Stomach (tissue), 8 donors: ENCODE measurements at regions not wholly inside any gene's neighbourhood (a gene's known extent, or its start where the extent isn't known, plus 50 kb on each side); places are given as distances from the start of the nearest gene placed in this dataset.
A peak's percentile ranks its signal among the peaks of the same experiment; 100 is the strongest.
"Not testable (repeated sequence)": the region's sequence is repeated elsewhere in the genome, so short reads cannot be mapped to it uniquely, and the experiment has no call there.

Experiments used
- DNase-seq, 2 donors: peaks; one replicate each; pipeline versions ENCODE4 v3.0.0 to v3.0.0-alpha.2; 2013 to 2019
- H3K27ac ChIP-seq, 5 donors: fragments of 200-600 bp in 4 of 5; sonication (generic) in 4 of 5; one replicate each; pipeline ENCODE4 v1.5.1; 2013 to 2019; ENCODE audit warnings: mild to moderate bottlenecking in 1 of 5, moderate library complexity in 1 of 5
- H3K27me3 ChIP-seq, 3 donors: fragments of 200-600 bp; sonication (generic); one replicate each; pipeline ENCODE4 v1.5.1; 2017 to 2019; ENCODE audit warnings: mixed run types in 1 of 3
- H3K36me3 ChIP-seq, 4 donors: fragments of 200-600 bp; sonication (generic); 1 replicate in 3 of 4; 2 replicates in 1 of 4; pipeline ENCODE4 v1.5.1; 2016 to 2019
- H3K4me1 ChIP-seq, 4 donors: fragments of 200-600 bp; sonication (generic); one replicate each; pipeline ENCODE4 v1.5.1; 2016 to 2019
- H3K4me3 ChIP-seq, 4 donors: fragments of 200-600 bp; sonication (generic) in 3 of 4; one replicate each; pipeline ENCODE4 v1.5.1; 2016 to 2019; ENCODE audit warnings: mild to moderate bottlenecking in 1 of 4
- H3K9me3 ChIP-seq, 4 donors: fragments of 200-600 bp; sonication (generic); one replicate each; pipeline ENCODE4 v1.5.1; 2016 to 2019
- CTCF ChIP-seq, 7 experiments: fragments of 450-650 bp in 4 of 7; fragments of 200-600 bp in 3 of 7; sonication (generic) in 3 of 7; IDR thresholded peaks; one replicate each; pipeline ENCODE4 v1.5.1; 2016 to 2019; ENCODE audit warnings: antibody characterized with exemption in 7 of 7, control low read depth in 2 of 7, mild to moderate bottlenecking in 1 of 7
- EP300 ChIP-seq: sonication (generic); formaldehyde crosslinking; IDR thresholded peaks from one replicate; pipeline ENCODE4 v1.6.1; 2017; ENCODE audit warnings: antibody characterized with exemption
- POLR2A ChIP-seq, 4 donors: fragments of 450-650 bp; IDR thresholded peaks; one replicate each; pipeline ENCODE4 v1.6.1; 2016; ENCODE audit warnings: antibody characterized with exemption in 4 of 4, control low read depth in 2 of 4, mild to moderate bottlenecking in 1 of 4, moderate library complexity in 1 of 4
- POLR2AphosphoS5 ChIP-seq, 3 donors: sonication (generic); formaldehyde crosslinking; IDR thresholded peaks; one replicate each; pipeline ENCODE4 v1.6.1; 2016; ENCODE audit warnings: antibody characterized with exemption in 3 of 3
- WGBS, 5 donors: extraction: QIAGEN DNeasy Blood & Tissue Kit in 3 of 5; methylation state at CpG; one replicate each; pipeline versions ENCODE4 v1.1.5 to v1.1.7; 2013 to 2018; 5-methylcytosine and 5-hydroxymethylcytosine counted together
- intact Hi-C: fragments of 100-400 bp; cut with DNase I; formaldehyde crosslinking; loops from one replicate; pipeline ENCODE4 v1.15.1; 2023; ENCODE audit warnings: low total_unique reads
- donor health status: healthy with polysubstance abuse.
- donor health status: Bipolar disorder and iron deficiency.
- donor health status: healthy.

GRCh38 chr9:105119156-105119555 lies 125.3 kb upstream of the SLC44A1 start:
- Histone ChIP-seq H3K27me3 (no peaks in the 10 kb centered on the region), H3K27ac (peak overlapping the region in 1 of 5 donors; percentile 40), H3K36me3 (no peaks in the 10 kb centered on the region), H3K9me3 (no peaks in the 10 kb centered on the region), H3K4me3 (no peak overlapping the region), H3K4me1 (peaks cover 0 to 11% (median 3%) of the 10 kb centered on the region in 4 donors)
- TF ChIP-seq POLR2AphosphoS5 (IDR thresholded peaks at IDR 0.05), result no peak
- TF ChIP-seq POLR2A (IDR thresholded peaks at IDR 0.05), result no peak
- TF ChIP-seq EP300, result no peak
- TF ChIP-seq CTCF (IDR thresholded peaks at IDR 0.05), result no peak
- intact Hi-C loops, result no loop called here
- DNase-seq, result no peak
- WGBS, 5 donors, result 58 to 82% (median 74%) methylated on average over 6 of the region's 6 CpGs

- TF ChIP-seq CTCF (IDR thresholded peaks at IDR 0.05) (no peak), EP300 (no peak), POLR2A (IDR thresholded peaks at IDR 0.05) (no peak), POLR2AphosphoS5 (IDR thresholded peaks at IDR 0.05) (no peak)
- DNase-seq, result no peak
- WGBS, 5 donors, result 78 to 90% (median 82%) methylated on average over 3 of the region's 3 CpGs
- Histone ChIP-seq H3K27me3 (no peaks in the 10 kb centered on the region), H3K4me1 (peaks cover 0 to 9% (median 1%) of the 10 kb centered on the region in 4 donors), H3K27ac (no peak overlapping the region), H3K9me3 (no peaks in the 10 kb centered on the region), H3K36me3 (no peaks in the 10 kb centered on the region), H3K4me3 (no peak overlapping the region)
- intact Hi-C loops, result no loop called here
Measured at GRCh38 chr9:105121861-105122430, 122.5 kb upstream of the SLC44A1 start.

GRCh38 chr9:105124598-105124997 lies 119.9 kb upstream of the SLC44A1 start:
- H3K4me3 ChIP-seq, H3K27me3 ChIP-seq, DNase-seq, H3K9me3 ChIP-seq, intact Hi-C loops, H3K27ac ChIP-seq, H3K36me3 ChIP-seq: not testable (repeated sequence)
- H3K4me1 ChIP-seq, result peaks cover 0 to 18% (median 0%) of the 10 kb centered on the region in 4 donors
- 93 to 97% (median 95%) methylated on average over 5 of the region's 5 CpGs for WGBS, 5 donors

- TF ChIP-seq POLR2A (IDR thresholded peaks at IDR 0.05), result no peak
- TF ChIP-seq POLR2AphosphoS5 (IDR thresholded peaks at IDR 0.05), result no peak
- no peak for TF ChIP-seq EP300
- TF ChIP-seq CTCF (IDR thresholded peaks at IDR 0.05), result no peak
- DNase-seq, result no peak
- peaks cover 0 to 18% (median 0%) of the 10 kb centered on the region in 4 donors for H3K4me1 ChIP-seq
- H3K4me3 ChIP-seq, result no peak overlapping the region
- 92 to 97% (median 93%) methylated on average over 1 of the region's 1 CpG for WGBS, 5 donors
- H3K27me3 ChIP-seq, result no peaks in the 10 kb centered on the region
- no peaks in the 10 kb centered on the region for H3K36me3 ChIP-seq
- H3K9me3 ChIP-seq, result no peaks in the 10 kb centered on the region
- H3K27ac ChIP-seq, result no peak overlapping the region
- intact Hi-C loops, result no loop called here
Measured at GRCh38 chr9:105126226-105126625, 118.2 kb upstream of the SLC44A1 start.

GRCh38 chr9:105127863-105128220 lies 116.6 kb upstream of the SLC44A1 start:
- DNase-seq, result peak in 1 of 2 donors; percentile 63
- no peaks in the 10 kb centered on the region for H3K36me3 ChIP-seq
- no peak overlapping the region for H3K27ac ChIP-seq
- no peak overlapping the region for H3K4me3 ChIP-seq
- H3K9me3 ChIP-seq, result no peaks in the 10 kb centered on the region
- no peaks in the 10 kb centered on the region for H3K27me3 ChIP-seq
- H3K4me1 ChIP-seq, result peaks cover 0 to 18% (median 0%) of the 10 kb centered on the region in 4 donors
- intact Hi-C loops, result no loop called here
- TF ChIP-seq POLR2A (IDR thresholded peaks at IDR 0.05) (no peak), POLR2AphosphoS5 (IDR thresholded peaks at IDR 0.05) (no peak), EP300 (no peak), CTCF (IDR thresholded peaks at IDR 0.05) (no peak)
- 46 to 66% (median 56%) methylated on average over 3 of the region's 3 CpGs for WGBS, 5 donors
